Subcutaneous abdominal adipose tissue (tissue), 5 donors: ENCODE measurements at regions not wholly inside any gene's neighbourhood (a gene's known extent, or its start where the extent isn't known, plus 50 kb on each side); places are given as distances from the start of the nearest gene placed in this dataset.
A peak's percentile ranks its signal among the peaks of the same experiment; 100 is the strongest.
"Not testable (repeated sequence)": the region's sequence is repeated elsewhere in the genome, so short reads cannot be mapped to it uniquely, and the experiment has no call there.

Experiments
- H3K27ac ChIP-seq: one replicate; pipeline ENCODE4 v1.7.0; 2013; ENCODE audit warnings: low read depth, mild to moderate bottlenecking, inconsistent platforms, low read length, moderate library complexity
- H3K27me3 ChIP-seq, 5 donors: one replicate each; pipeline ENCODE4 v1.7.0; 2013; ENCODE audit warnings: low read length in 5 of 5, inconsistent platforms in 1 of 5; ENCODE audit not compliant: control insufficient read depth in 5 of 5, insufficient read depth in 4 of 5
- H3K36me3 ChIP-seq, 5 donors: one replicate each; pipeline ENCODE4 v1.7.0; 2013; ENCODE audit warnings: low read length in 5 of 5; ENCODE audit not compliant: control insufficient read depth in 5 of 5, insufficient read depth in 5 of 5
- H3K4me1 ChIP-seq, 5 donors: one replicate each; pipeline ENCODE4 v1.7.0; 2013; ENCODE audit warnings: low read length in 5 of 5, mild to moderate bottlenecking in 3 of 5, moderate library complexity in 1 of 5; ENCODE audit not compliant: control insufficient read depth in 5 of 5, insufficient read depth in 5 of 5
- H3K4me3 ChIP-seq, 5 donors: one replicate each; pipeline ENCODE4 v1.7.0; 2013; ENCODE audit warnings: low read length in 5 of 5, low read depth in 1 of 5
- H3K9ac ChIP-seq, 5 donors: one replicate each; pipeline ENCODE4 v1.7.0; 2013; ENCODE audit warnings: low read length in 5 of 5, mild to moderate bottlenecking in 4 of 5, moderate library complexity in 3 of 5
- H3K9me3 ChIP-seq, 5 donors: one replicate each; pipeline ENCODE4 v1.7.0; 2013; ENCODE audit warnings: low read length in 5 of 5; ENCODE audit not compliant: control insufficient read depth in 5 of 5
- donor health status: healthy.
- donor health status: healthy.
- donor health status: healthy.
- donor health status: healthy.
- donor health status: healthy.

GRCh38 chr6:121932076-121932991 lies 467.1 kb upstream of the HSF2 start:
- Histone ChIP-seq H3K4me1 (peaks cover 0 to 10% (median 8%) of the 10 kb centered on the region in 5 donors), H3K4me3 (peak overlapping the region; percentile 15 to 52 (median 33)), H3K27ac (peak overlapping the region; percentile 3)

GRCh38 chr6:121934451-121934850 lies 465.0 kb upstream of the HSF2 start:
- Histone ChIP-seq H3K27ac (no peak overlapping the region), H3K27me3 (no peaks in the 10 kb centered on the region), H3K9me3 (no peaks in the 10 kb centered on the region)

More at GRCh38 chr6:121932076-121932991, 467.1 kb upstream of the HSF2 start:
- Histone ChIP-seq H3K9ac (peak overlapping the region in 1 of 5 donors; percentile 0), H3K9me3 (no peaks in the 10 kb centered on the region), H3K27me3 (no peaks in the 10 kb centered on the region), H3K36me3 (no peaks in the 10 kb centered on the region)

GRCh38 chr6:121940728-121941127 lies 458.7 kb upstream of the HSF2 start:
- Histone ChIP-seq H3K4me3 (no peak overlapping the region), H3K27me3 (no peaks in the 10 kb centered on the region), H3K27ac (no peak overlapping the region), H3K9ac (no peak overlapping the region), H3K9me3 (peaks cover 0 to 2% (median 0%) of the 10 kb centered on the region in 5 donors), H3K4me1 (no peaks in the 10 kb centered on the region), H3K36me3 (no peaks in the 10 kb centered on the region)

More at GRCh38 chr6:121934451-121934850, 465.0 kb upstream of the HSF2 start:
- H3K4me3 ChIP-seq = no peak overlapping the region
- peaks cover 0 to 10% (median 8%) of the 10 kb centered on the region in 5 donors for H3K4me1 ChIP-seq
- H3K36me3 ChIP-seq = no peaks in the 10 kb centered on the region
- no peak overlapping the region for H3K9ac ChIP-seq

GRCh38 chr6:121944354-121944753 lies 455.1 kb upstream of the HSF2 start:
- Histone ChIP-seq H3K36me3 (no peaks in the 10 kb centered on the region), H3K27ac (no peak overlapping the region), H3K27me3 (no peaks in the 10 kb centered on the region), H3K4me3 (no peak overlapping the region), H3K4me1 (no peaks in the 10 kb centered on the region), H3K9ac (no peak overlapping the region), H3K9me3 (peaks cover 0 to 2% (median 0%) of the 10 kb centered on the region in 5 donors)

GRCh38 chr6:121951123-121951522 lies 448.3 kb upstream of the HSF2 start:
- no peaks in the 10 kb centered on the region for H3K27me3 ChIP-seq
- no peak overlapping the region for H3K9ac ChIP-seq
- H3K4me1 ChIP-seq = no peaks in the 10 kb centered on the region
- H3K9me3 ChIP-seq = peaks cover 0 to 5% (median 0%) of the 10 kb centered on the region in 5 donors
- H3K36me3 ChIP-seq = no peaks in the 10 kb centered on the region
- no peak overlapping the region for H3K4me3 ChIP-seq
- no peak overlapping the region for H3K27ac ChIP-seq

- Histone ChIP-seq H3K27me3 (no peaks in the 10 kb centered on the region), H3K36me3 (no peaks in the 10 kb centered on the region), H3K27ac (no peak overlapping the region), H3K9me3 (peaks cover 0 to 5% (median 0%) of the 10 kb centered on the region in 5 donors), H3K4me1 (no peaks in the 10 kb centered on the region), H3K9ac (no peak overlapping the region), H3K4me3 (no peak overlapping the region)
Observed at GRCh38 chr6:121951918-121952379, 447.5 kb upstream of the HSF2 start.

- not testable (repeated sequence) for H3K4me3 ChIP-seq, H3K4me1 ChIP-seq, H3K9ac ChIP-seq
Observed at GRCh38 chr6:121955401-121955800, 444.1 kb upstream of the HSF2 start.

GRCh38 chr6:121956782-121957181 lies 442.7 kb upstream of the HSF2 start:
- no peaks in the 10 kb centered on the region for H3K4me1 ChIP-seq
- no peak overlapping the region for H3K27ac ChIP-seq
- H3K36me3 ChIP-seq = no peaks in the 10 kb centered on the region
- no peak overlapping the region for H3K4me3 ChIP-seq
- no peaks in the 10 kb centered on the region for H3K9me3 ChIP-seq
- no peak overlapping the region for H3K9ac ChIP-seq
- no peaks in the 10 kb centered on the region for H3K27me3 ChIP-seq

More at GRCh38 chr6:121955401-121955800, 444.1 kb upstream of the HSF2 start:
- not testable (repeated sequence) for H3K9me3 ChIP-seq, H3K36me3 ChIP-seq, H3K27me3 ChIP-seq, H3K27ac ChIP-seq

- no peak overlapping the region for H3K9ac ChIP-seq
- H3K27me3 ChIP-seq = no peaks in the 10 kb centered on the region
- no peak overlapping the region for H3K4me3 ChIP-seq
- no peak overlapping the region for H3K27ac ChIP-seq
- H3K4me1 ChIP-seq = no peaks in the 10 kb centered on the region
- H3K9me3 ChIP-seq = no peaks in the 10 kb centered on the region
- H3K36me3 ChIP-seq = no peaks in the 10 kb centered on the region
Observed at GRCh38 chr6:121959501-121959900, 440.0 kb upstream of the HSF2 start.

GRCh38 chr6:121961619-121962125 lies 437.8 kb upstream of the HSF2 start:
- no peak overlapping the region for H3K27ac ChIP-seq
- H3K9ac ChIP-seq = no peak overlapping the region
- peaks cover 0 to 2% (median 0%) of the 10 kb centered on the region in 5 donors for H3K9me3 ChIP-seq
- no peaks in the 10 kb centered on the region for H3K4me1 ChIP-seq
- H3K4me3 ChIP-seq = no peak overlapping the region
- H3K27me3 ChIP-seq = no peaks in the 10 kb centered on the region
- H3K36me3 ChIP-seq = no peaks in the 10 kb centered on the region
